Neural cell (in vitro differentiated cells): ENCODE measurements at regions not wholly inside any gene's neighbourhood (a gene's known extent, or its start where the extent isn't known, plus 50 kb on each side); places are given as distances from the start of the nearest gene placed in this dataset.

Experiments
- H2AFZ ChIP-seq: fragments of 200-600, 300-800 bp; sonication (generic), shearing (Covaris generic); 2 replicates; pipeline ENCODE4 v1.6.0; 2014; ENCODE audit warnings: low read depth, mild to moderate bottlenecking, antibody characterized with exemption, low read length, moderate library complexity
- H3F3A ChIP-seq: fragments of 200-600 bp; shearing (Covaris generic); 2 replicates; pipeline ENCODE4 v1.6.1; 2016; ENCODE audit warnings: mild to moderate bottlenecking, moderate library complexity, mixed read lengths, antibody characterized with exemption, low read length; ENCODE audit not compliant: insufficient read depth, poor library complexity, severe bottlenecking
- H3K27ac ChIP-seq: fragments of 200-600, 300-800 bp; sonication (generic), shearing (Covaris generic); 2 replicates; pipeline ENCODE4 v1.5.1; 2014; ENCODE audit warnings: mild to moderate bottlenecking, low read length, moderate library complexity
- H3K27me3 ChIP-seq: fragments of 300-800, 200-600 bp; sonication (generic), shearing (Covaris generic); 2 replicates; pipeline ENCODE4 v1.6.0; 2014; ENCODE audit warnings: mild to moderate bottlenecking, low read depth, low read length, moderate library complexity; ENCODE audit not compliant: insufficient read depth
- H3K36me3 ChIP-seq: fragments of 300-800, 200-600 bp; sonication (generic), shearing (Covaris generic); 2 replicates; pipeline ENCODE4 v1.5.1; 2014; ENCODE audit warnings: mild to moderate bottlenecking, antibody characterized with exemption, low read length, moderate library complexity; ENCODE audit not compliant: insufficient read depth
- H3K4me2 ChIP-seq: fragments of 300-800, 200-600 bp; sonication (generic), shearing (Covaris generic); 2 replicates; pipeline ENCODE4 v1.6.0; 2014; ENCODE audit warnings: mild to moderate bottlenecking, low read length
- H3K4me3 ChIP-seq: fragments of 300-800, 200-600 bp; sonication (generic), shearing (Covaris generic); 2 replicates; pipeline ENCODE4 v1.5.1; 2014; ENCODE audit warnings: mild to moderate bottlenecking, low read length, moderate library complexity
- H3K79me2 ChIP-seq: fragments of 200-600 bp; shearing (Covaris generic); replicated peaks from 2 replicates; pipeline ENCODE4 v1.6.0; 2014; ENCODE audit warnings: mild to moderate bottlenecking, low read length, moderate library complexity; ENCODE audit not compliant: insufficient read depth
- H3K9ac ChIP-seq: fragments of 300-800, 200-600 bp; sonication (generic), shearing (Covaris generic); 2 replicates; pipeline ENCODE4 v1.6.1; 2016; ENCODE audit warnings: mild to moderate bottlenecking, low read length, mixed read lengths
- H3K9me2 ChIP-seq: fragments of 200-600 bp; shearing (Covaris generic); 2 replicates; pipeline ENCODE4 v1.6.1; 2016; ENCODE audit warnings: mild to moderate bottlenecking, low read length, mixed read lengths; ENCODE audit not compliant: insufficient read depth
- H3K9me3 ChIP-seq: fragments of 200-600, 300-800 bp; sonication (generic), shearing (Covaris generic); 2 replicates; pipeline ENCODE4 v1.6.1; 2016; ENCODE audit warnings: mild to moderate bottlenecking, mixed run types, low read length, moderate library complexity, mixed read lengths
- H4K20me1 ChIP-seq: fragments of 200-600 bp; shearing (Covaris generic); 2 replicates; pipeline ENCODE4 v1.6.1; 2016; ENCODE audit warnings: mild to moderate bottlenecking, mixed run types; ENCODE audit not compliant: insufficient read depth
- EP300 ChIP-seq: fragments of 450-650 bp; conservative IDR thresholded peaks from 2 replicates; pipeline ENCODE4 v1.6.1; 2014; ENCODE audit warnings: antibody characterized with exemption, mild to moderate bottlenecking, moderate library complexity; ENCODE audit not compliant: poor library complexity, severe bottlenecking
- EZH2 ChIP-seq: fragments of 200-600, 300-800 bp; shearing (Covaris generic), sonication (generic); IDR thresholded peaks from 2 replicates; pipeline ENCODE4 v1.6.1; 2014; ENCODE audit warnings: antibody characterized with exemption, low read length, borderline replicate concordance, mild to moderate bottlenecking; ENCODE audit not compliant: insufficient read depth, poor library complexity, severe bottlenecking
- MXI1 ChIP-seq: fragments of 450-650 bp; conservative IDR thresholded peaks from 2 replicates; pipeline ENCODE4 v1.6.1; 2014; ENCODE audit warnings: antibody characterized with exemption, mild to moderate bottlenecking; ENCODE audit not compliant: poor library complexity, severe bottlenecking
- POLR2AphosphoS5 ChIP-seq: IDR thresholded peaks from 2 replicates; pipeline ENCODE4 v1.6.1; 2012
- RAD21 ChIP-seq: fragments of 450-650 bp; conservative IDR thresholded peaks from 2 replicates; pipeline ENCODE4 v1.6.1; 2014; ENCODE audit warnings: antibody characterized with exemption, mild to moderate bottlenecking, moderate library complexity
- SMC3 ChIP-seq: fragments of 450-650 bp; conservative IDR thresholded peaks from 2 replicates; pipeline ENCODE4 v1.6.1; 2014; ENCODE audit warnings: antibody characterized with exemption, mild to moderate bottlenecking, moderate library complexity; ENCODE audit not compliant: poor library complexity
- TAF1 ChIP-seq: IDR thresholded peaks from 2 replicates; pipeline ENCODE4 v1.6.1; 2012; ENCODE audit warnings: low read depth
- TF ChIP-seq, protein P1 (sequence below): IDR thresholded peaks from 2 replicates; pipeline ENCODE4 v1.6.1; 2012; ENCODE audit warnings: borderline replicate concordance
- TF ChIP-seq, protein P2 (sequence below): fragments of 450-650 bp; IDR thresholded peaks from 2 replicates; pipeline ENCODE4 v1.5.1; 2014; ENCODE audit warnings: antibody characterized with exemption, mild to moderate bottlenecking, moderate library complexity; ENCODE audit not compliant: poor library complexity, severe bottlenecking

DNA sequence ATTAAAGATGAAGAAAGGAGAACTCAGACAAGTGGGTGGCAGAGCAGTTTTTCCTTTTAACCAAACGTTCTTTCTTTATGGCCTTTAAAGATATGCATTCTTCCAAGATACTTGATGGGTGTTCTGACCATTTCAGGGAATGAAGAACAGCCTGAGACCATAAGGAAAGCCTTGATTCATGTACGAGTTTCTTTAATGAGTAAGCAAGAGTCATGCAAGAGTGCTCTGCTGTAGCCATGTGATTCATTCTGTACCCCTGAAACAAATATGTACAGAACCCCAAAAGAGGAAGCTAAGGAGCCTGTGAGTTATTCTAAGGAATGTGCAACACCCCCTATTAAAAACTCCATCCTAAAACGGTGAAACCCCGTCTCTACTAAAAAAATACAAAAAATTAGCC, 372.8 kb downstream of the MTX2 start:
- Histone ChIP-seq H3K4me2 (no peak overlapping the region), H3K27me3 (peaks cover 82% of the 10 kb centered on the region), H3K9ac (no peak overlapping the region), H3K79me2 (no peaks in the 10 kb centered on the region), H3K9me3 (no peaks in the 10 kb centered on the region), H3K4me3 (no peak overlapping the region), H3K36me3 (no peaks in the 10 kb centered on the region), H3K27ac (no peak overlapping the region), H4K20me1 (no peaks in the 10 kb centered on the region), H3F3A (no peaks in the 10 kb centered on the region), H2AFZ (no peak overlapping the region), H3K9me2 (no peaks in the 10 kb centered on the region)
- no peak for TF ChIP-seq POLR2AphosphoS5
- no peak for TF ChIP-seq TAF1
- TF ChIP-seq EP300: no peak
- no peak for TF ChIP-seq RAD21
- TF ChIP-seq SMC3: no peak
- TF ChIP-seq MXI1: no peak
- TF ChIP-seq, protein P1, sequence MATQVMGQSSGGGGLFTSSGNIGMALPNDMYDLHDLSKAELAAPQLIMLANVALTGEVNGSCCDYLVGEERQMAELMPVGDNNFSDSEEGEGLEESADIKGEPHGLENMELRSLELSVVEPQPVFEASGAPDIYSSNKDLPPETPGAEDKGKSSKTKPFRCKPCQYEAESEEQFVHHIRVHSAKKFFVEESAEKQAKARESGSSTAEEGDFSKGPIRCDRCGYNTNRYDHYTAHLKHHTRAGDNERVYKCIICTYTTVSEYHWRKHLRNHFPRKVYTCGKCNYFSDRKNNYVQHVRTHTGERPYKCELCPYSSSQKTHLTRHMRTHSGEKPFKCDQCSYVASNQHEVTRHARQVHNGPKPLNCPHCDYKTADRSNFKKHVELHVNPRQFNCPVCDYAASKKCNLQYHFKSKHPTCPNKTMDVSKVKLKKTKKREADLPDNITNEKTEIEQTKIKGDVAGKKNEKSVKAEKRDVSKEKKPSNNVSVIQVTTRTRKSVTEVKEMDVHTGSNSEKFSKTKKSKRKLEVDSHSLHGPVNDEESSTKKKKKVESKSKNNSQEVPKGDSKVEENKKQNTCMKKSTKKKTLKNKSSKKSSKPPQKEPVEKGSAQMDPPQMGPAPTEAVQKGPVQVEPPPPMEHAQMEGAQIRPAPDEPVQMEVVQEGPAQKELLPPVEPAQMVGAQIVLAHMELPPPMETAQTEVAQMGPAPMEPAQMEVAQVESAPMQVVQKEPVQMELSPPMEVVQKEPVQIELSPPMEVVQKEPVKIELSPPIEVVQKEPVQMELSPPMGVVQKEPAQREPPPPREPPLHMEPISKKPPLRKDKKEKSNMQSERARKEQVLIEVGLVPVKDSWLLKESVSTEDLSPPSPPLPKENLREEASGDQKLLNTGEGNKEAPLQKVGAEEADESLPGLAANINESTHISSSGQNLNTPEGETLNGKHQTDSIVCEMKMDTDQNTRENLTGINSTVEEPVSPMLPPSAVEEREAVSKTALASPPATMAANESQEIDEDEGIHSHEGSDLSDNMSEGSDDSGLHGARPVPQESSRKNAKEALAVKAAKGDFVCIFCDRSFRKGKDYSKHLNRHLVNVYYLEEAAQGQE: no peak
- TF ChIP-seq, protein P2, sequence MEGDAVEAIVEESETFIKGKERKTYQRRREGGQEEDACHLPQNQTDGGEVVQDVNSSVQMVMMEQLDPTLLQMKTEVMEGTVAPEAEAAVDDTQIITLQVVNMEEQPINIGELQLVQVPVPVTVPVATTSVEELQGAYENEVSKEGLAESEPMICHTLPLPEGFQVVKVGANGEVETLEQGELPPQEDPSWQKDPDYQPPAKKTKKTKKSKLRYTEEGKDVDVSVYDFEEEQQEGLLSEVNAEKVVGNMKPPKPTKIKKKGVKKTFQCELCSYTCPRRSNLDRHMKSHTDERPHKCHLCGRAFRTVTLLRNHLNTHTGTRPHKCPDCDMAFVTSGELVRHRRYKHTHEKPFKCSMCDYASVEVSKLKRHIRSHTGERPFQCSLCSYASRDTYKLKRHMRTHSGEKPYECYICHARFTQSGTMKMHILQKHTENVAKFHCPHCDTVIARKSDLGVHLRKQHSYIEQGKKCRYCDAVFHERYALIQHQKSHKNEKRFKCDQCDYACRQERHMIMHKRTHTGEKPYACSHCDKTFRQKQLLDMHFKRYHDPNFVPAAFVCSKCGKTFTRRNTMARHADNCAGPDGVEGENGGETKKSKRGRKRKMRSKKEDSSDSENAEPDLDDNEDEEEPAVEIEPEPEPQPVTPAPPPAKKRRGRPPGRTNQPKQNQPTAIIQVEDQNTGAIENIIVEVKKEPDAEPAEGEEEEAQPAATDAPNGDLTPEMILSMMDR: no peak
- TF ChIP-seq EZH2: no peak

DNA sequence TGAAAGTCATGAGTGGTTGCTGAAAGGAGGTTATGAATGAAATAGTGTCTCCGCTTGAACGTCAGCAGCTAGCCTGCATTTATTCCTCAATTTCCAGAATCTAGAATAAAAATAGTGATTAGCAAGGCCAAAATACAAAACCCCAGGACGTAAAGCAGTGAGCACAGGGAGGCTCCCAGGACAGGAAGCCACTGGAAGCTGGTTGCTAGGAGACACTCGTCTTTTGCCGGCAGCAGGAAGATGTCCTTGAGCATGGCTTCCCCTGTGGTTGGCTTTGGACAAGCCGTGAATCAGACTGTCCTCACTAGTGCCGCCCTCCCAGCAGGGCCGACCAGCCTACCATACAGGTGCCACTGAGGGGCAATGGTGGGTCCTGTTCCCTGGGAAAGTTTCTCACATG, 374.4 kb downstream of the MTX2 start:
- no peak overlapping the region for H3K4me3 ChIP-seq
- H4K20me1 ChIP-seq: no peaks in the 10 kb centered on the region
- H3K9me3 ChIP-seq: no peaks in the 10 kb centered on the region
- no peak overlapping the region for H3K4me2 ChIP-seq
- H3F3A ChIP-seq: no peaks in the 10 kb centered on the region
- H3K79me2 ChIP-seq: no peaks in the 10 kb centered on the region
- TF ChIP-seq, protein P1: no peak
- TF ChIP-seq, protein P2: no peak
- TF ChIP-seq TAF1: no peak
- TF ChIP-seq RAD21: no peak
- no peak for TF ChIP-seq EP300
- TF ChIP-seq SMC3: no peak
- no peak for TF ChIP-seq EZH2
- no peak for TF ChIP-seq POLR2AphosphoS5
- TF ChIP-seq MXI1: no peak
- H3K9me2 ChIP-seq: no peaks in the 10 kb centered on the region
- no peak overlapping the region for H2AFZ ChIP-seq
- H3K9ac ChIP-seq: no peak overlapping the region
- H3K27ac ChIP-seq: no peak overlapping the region
- no peaks in the 10 kb centered on the region for H3K36me3 ChIP-seq
- H3K27me3 ChIP-seq: peaks cover 67% of the 10 kb centered on the region
